Brain microvascular endothelial cell (primary cell): ENCODE measurements at regions not wholly inside any gene's neighbourhood (a gene's known extent, or its start where the extent isn't known, plus 50 kb on each side); places are given as distances from the start of the nearest gene placed in this dataset.
A peak's percentile ranks its signal among the peaks of the same experiment; 100 is the strongest.

ENCODE experiments used
- DNase-seq: peaks from one replicate; pipeline ENCODE4 v3.0.0-alpha.2; 2020
- H3K27ac ChIP-seq: fragments of 250-450 bp; sonication (Bioruptor Pico); 2 replicates; pipeline ENCODE4 v1.5.1; 2020; ENCODE audit warnings: mild to moderate bottlenecking, moderate library complexity
- H3K27me3 ChIP-seq: fragments of 250-450 bp; sonication (Bioruptor Pico); replicated peaks from 2 replicates; pipeline ENCODE4 v1.5.1; 2020; ENCODE audit warnings: mild to moderate bottlenecking
- H3K36me3 ChIP-seq: fragments of 250-450 bp; sonication (Bioruptor Pico); replicated peaks from 2 replicates; pipeline ENCODE4 v1.5.1; 2020; ENCODE audit warnings: mild to moderate bottlenecking
- H3K4me3 ChIP-seq: 2 replicates; pipeline ENCODE4 v1.5.1; 2011; ENCODE audit warnings: low read depth, mild to moderate bottlenecking, control low read depth, low read length, moderate library complexity
- CTCF ChIP-seq: IDR thresholded peaks from 2 replicates; pipeline ENCODE4 v1.5.1; 2011; ENCODE audit warnings: low read depth, mild to moderate bottlenecking, moderate library complexity, low read length, control low read depth, inconsistent platforms; ENCODE audit errors: missing control alignments
- in situ Hi-C: cut with HindIII; loops from 2 replicates; pipeline ENCODE4 v1.10.0; 2017; ENCODE audit warnings: low sequenced_read_pairs, low pct_ligation_motif_present

GRCh38 chr2:226607379-226607778 lies 192.2 kb downstream of the IRS1 start:
- peak; percentile 29 for DNase-seq
- H3K27ac ChIP-seq = no peak overlapping the region
- in situ Hi-C loops = no loop called here
- H3K36me3 ChIP-seq = no peaks in the 10 kb centered on the region
- no peaks in the 10 kb centered on the region for H3K27me3 ChIP-seq
- no peak for TF ChIP-seq CTCF
- H3K4me3 ChIP-seq = no peak overlapping the region

- no peaks in the 10 kb centered on the region for H3K27me3 ChIP-seq
- H3K4me3 ChIP-seq = no peak overlapping the region
- in situ Hi-C loops = no loop called here
- no peak for DNase-seq
- no peak for TF ChIP-seq CTCF
- H3K27ac ChIP-seq = no peak overlapping the region
- no peaks in the 10 kb centered on the region for H3K36me3 ChIP-seq
Measured at GRCh38 chr2:226605642-226606041, 194.0 kb downstream of the IRS1 start.

- no peaks in the 10 kb centered on the region for H3K36me3 ChIP-seq
- DNase-seq = no peak
- no peak overlapping the region for H3K4me3 ChIP-seq
- H3K27ac ChIP-seq = no peak overlapping the region
- in situ Hi-C loops = no loop called here
- TF ChIP-seq CTCF = no peak
- H3K27me3 ChIP-seq = no peaks in the 10 kb centered on the region
Measured at GRCh38 chr2:226603606-226604005, 196.0 kb downstream of the IRS1 start.

- no peak for TF ChIP-seq CTCF
- Histone ChIP-seq H3K27ac (no peak overlapping the region), H3K27me3 (no peaks in the 10 kb centered on the region), H3K4me3 (no peak overlapping the region), H3K36me3 (no peaks in the 10 kb centered on the region)
- in situ Hi-C loops = no loop called here
- DNase-seq = no peak
Measured at GRCh38 chr2:226601881-226602662, 197.5 kb downstream of the IRS1 start.

GRCh38 chr2:226600802-226601201 lies 198.8 kb downstream of the IRS1 start:
- DNase-seq = no peak
- H3K4me3 ChIP-seq = no peak overlapping the region
- no peak for TF ChIP-seq CTCF
- H3K36me3 ChIP-seq = no peaks in the 10 kb centered on the region
- in situ Hi-C loops = no loop called here
- no peak overlapping the region for H3K27ac ChIP-seq
- H3K27me3 ChIP-seq = no peaks in the 10 kb centered on the region

GRCh38 chr2:226600184-226600583 lies 199.4 kb downstream of the IRS1 start:
- no peaks in the 10 kb centered on the region for H3K27me3 ChIP-seq
- no peak overlapping the region for H3K4me3 ChIP-seq
- H3K36me3 ChIP-seq = no peaks in the 10 kb centered on the region
- DNase-seq = peak; percentile 33
- TF ChIP-seq CTCF = peak; percentile 35
- in situ Hi-C loops = no loop called here
- H3K27ac ChIP-seq = no peak overlapping the region
